HG02938 (cell line): ENCODE measurements at regions not wholly inside any gene's neighbourhood (a gene's known extent, or its start where the extent isn't known, plus 50 kb on each side); places are given as distances from the start of the nearest gene placed in this dataset.
"Not testable (repeated sequence)": the region's sequence is repeated elsewhere in the genome, so short reads cannot be mapped to it uniquely, and the experiment has no call there.

Source experiments
- ATAC-seq: cut with Tn5 transposase; IDR thresholded peaks from one replicate; pipeline ENCODE4 v1.9.1; 2021; ENCODE audit warnings: mild to moderate bottlenecking, moderate library complexity; ENCODE audit not compliant: unreplicated experiment

DNA sequence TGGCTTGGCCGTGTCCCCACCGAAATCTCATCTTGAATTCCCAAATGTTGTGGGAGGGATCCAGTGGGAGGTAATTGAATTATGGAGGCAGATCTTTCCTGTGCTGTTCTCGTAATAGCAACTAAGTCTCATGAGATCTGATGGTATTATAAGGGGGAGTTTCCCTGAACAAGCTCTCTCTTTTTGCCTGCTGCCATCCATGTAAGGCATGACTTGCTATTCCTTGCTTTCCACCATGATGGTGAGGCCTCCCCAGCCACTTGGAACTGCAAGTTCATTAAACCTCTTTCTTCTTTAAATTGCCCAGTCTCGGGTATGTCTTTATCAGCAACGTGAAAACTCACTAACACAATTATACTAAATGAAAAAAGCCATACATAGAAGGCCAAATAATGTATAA is 101.3 kb upstream of the LYPLAL1 start:
- no peak for ATAC-seq

DNA sequence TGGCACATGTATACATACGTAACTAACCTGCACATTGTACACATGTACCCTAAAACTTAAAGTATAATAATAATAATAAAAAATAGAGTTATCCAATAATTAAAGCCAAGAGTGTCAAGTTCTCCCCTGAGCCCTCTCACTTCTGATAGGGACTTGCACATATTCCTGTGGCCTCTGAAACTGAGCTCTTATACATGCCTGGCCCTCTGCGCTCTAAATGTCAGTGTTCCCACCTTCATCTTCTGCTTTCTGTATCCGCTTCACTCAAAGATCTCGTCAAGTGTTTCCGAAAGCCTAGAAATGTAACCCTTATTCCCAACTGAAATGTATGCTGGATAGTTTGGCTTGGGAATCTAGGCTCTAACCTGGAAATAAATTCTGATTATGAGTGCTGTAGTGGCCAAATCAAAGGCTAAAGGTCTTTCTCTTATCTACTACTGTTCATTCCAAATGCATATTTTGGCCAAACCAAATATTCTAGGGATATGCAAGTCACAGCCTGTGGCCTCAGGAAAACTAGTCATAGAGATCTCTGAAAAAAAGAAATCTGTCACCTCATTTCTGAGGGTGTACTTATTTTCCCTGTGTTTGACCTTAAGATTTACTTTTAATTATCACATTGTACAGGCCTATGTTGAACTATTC is 99.5 kb upstream of the LYPLAL1 start:
- no peak for ATAC-seq

- ATAC-seq: no peak
Measured at GRCh38 chr1:219075121-219075879, 98.4 kb upstream of the LYPLAL1 start.

DNA sequence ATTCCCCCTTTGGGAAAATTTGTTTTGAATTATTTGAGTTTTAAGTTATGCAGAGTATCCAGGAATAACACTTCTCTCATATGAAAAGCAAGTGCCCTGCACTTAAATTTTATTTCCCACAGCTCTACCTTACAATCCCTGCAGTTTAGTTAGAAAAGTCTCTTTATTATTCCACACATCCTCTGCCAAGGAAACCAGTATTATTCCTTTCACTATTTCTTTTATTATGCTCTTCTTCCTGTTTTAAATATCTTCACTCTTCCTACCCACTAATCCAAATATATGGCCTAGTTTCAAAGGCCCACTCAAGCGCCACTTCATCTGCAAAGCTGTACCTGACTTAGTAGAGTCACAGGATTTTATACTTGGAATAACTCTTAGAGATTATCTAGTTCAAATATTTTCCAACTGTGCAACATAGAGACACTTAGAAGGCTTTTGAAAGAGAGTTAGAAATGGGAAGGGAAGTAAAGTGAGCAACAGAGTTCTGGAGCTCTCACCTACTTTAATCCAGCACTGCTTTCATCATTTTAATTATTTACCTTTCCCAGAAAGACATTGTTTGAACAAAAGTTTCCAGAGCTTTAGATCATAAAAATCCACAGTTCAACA is 97.2 kb upstream of the LYPLAL1 start:
- no peak for ATAC-seq

GRCh38 chr1:219077767-219078166 is 95.9 kb upstream of the LYPLAL1 start:
- not testable (repeated sequence) for ATAC-seq

DNA sequence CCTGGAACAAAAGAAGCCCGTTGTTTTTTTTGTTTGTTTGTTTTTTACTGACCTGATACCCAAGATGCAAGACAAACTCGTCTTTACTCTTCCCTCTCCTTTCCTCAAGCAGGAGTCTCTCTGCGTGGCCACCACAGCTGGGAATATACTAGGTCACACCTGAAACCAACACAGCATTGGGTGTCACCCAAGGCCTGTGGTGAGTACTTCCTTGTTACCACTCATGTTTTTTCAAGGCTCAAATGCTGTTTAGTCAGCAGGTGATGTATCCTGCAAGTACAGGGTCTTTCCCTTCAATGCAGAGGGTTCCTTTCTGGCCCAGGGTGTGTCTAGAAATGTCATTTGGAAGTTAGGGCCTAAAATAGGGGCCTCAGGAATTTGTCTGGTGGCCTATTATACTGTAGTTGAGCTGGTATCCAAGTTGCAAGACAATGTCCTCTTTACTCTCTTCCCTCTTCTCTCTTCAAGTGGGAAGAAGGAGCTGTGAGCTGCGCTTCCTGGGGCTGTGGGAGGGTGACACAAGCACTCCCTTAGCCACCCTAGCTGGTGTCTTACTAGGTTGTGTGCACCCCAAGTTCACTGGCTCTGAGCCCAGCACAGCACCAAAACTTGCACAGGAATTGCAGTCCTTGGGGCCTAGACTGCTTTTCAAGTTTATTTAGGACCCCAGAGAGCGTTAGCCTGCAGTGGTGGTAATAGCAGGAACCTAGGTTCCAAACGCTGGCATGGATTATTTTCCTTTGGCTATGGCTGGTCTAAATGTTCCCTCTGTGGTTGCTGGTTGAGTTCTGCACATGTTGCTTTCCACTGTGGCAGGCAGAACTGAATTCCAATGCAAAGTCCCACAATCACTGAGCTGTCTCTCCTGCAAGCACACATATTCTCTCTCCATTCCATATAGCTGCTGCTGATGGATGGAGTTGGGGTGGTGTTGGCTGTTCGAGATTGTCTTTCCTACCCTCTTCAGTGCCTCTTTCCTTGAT is 91.4 kb upstream of the LYPLAL1 start:
- peak; percentile 65 for ATAC-seq

GRCh38 chr1:219083631-219084030 is 90.0 kb upstream of the LYPLAL1 start:
- ATAC-seq: no peak

DNA sequence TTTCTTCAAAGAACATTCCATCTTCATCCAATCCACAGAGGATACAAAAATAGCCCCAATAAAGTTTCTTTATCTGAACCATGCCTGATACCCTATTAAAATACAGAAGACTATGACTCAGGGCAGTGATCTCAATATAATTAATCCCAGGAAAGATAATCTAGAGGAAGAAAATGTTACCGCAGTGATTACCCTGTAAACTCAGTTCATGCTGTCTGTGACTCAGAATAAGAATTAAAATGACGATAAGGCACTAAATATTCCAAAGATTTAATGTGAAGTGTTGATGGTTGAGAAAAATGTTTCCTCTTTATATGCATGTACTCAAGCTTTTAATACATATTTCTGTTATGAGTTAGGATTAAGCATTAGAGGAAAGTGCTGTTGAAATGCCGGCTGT is 88.6 kb upstream of the LYPLAL1 start:
- ATAC-seq: no peak

- no peak for ATAC-seq
Measured at GRCh38 chr1:219085988-219086387, 87.7 kb upstream of the LYPLAL1 start.

DNA sequence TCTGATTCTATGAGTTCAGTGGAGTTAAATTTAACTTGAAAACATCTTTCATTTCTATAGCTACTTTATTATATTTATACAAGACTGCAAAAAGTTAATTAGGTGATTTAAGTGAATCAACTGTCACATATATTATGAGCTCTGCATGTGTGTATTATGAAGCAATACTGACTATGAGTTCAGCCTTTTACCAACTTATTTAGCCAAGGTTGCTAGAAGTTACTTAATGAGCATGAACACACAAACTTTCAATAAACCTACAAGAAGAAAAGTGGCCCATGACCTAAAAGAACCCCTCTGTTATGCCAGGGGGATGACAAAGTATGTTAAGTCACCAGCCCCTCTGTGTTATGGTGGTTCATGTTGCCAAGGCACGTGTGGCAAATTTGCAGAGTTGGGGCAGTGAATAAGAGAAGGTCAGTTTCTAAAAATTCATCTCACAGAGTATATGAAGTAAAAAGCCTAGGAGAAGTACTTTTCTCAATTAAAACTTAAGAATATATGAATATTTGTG is 86.7 kb upstream of the LYPLAL1 start:
- no peak for ATAC-seq

DNA sequence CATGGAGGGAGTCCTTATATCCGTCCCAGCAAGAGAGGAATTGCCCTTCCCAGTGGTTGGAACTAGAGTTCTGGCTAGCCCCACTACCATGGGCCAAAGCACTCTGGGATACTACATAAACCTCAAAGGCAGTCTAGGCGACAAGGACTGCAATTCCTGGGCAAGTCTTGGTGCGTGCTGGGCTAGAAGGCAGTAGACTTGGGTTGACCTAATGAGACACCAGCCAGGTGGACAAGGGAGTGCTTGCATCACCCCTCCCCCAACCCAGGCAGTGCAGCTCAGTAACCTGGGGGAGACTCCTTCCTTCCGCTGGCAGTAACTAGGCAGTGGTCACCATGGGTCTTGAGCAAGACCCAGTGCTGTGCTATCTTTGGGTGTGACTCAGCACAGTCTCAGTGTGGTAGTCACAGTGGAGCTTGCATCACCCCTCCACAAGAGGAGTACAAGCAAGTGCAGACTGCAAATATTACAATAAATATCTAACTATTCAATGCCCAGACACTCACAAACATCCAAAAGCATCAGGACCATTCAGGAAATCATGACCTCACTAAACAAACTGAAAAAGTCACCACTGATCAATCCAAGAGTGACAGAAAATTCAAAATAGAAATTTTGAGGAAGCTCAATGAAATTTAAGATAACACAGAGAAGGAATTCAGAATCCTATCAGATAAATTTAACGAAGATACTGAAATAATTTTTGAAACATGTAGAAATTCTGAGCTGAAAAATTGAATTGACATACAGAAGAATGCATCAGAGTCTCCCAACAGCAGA is 84.7 kb upstream of the LYPLAL1 start:
- ATAC-seq: peak; percentile 68

DNA sequence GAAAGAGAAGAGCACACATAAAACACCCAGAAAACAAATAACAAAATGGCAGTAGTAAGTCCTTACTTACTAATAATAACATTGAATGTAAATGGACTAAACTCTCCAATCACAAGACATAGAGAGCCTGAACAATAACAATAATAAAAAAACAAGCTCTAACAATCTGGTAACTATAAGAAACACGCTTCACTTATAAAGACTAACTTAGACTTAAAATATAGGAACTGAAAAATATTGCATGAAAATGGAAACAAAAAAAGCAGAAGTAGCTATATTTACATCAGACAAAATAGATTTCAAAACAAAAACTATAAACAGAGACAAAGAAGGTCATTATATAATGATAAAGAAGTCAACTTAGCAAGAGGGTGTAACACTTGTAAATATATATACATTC is 83.1 kb upstream of the LYPLAL1 start:
- ATAC-seq: peak; percentile 92

- ATAC-seq: no peak
Measured at GRCh38 chr1:219092206-219092605, 81.5 kb upstream of the LYPLAL1 start.

- peak; percentile 92 for ATAC-seq
Measured at GRCh38 chr1:219099307-219099706, 74.4 kb upstream of the LYPLAL1 start.

- ATAC-seq: no peak
Measured at GRCh38 chr1:219100059-219100458, 73.6 kb upstream of the LYPLAL1 start.

GRCh38 chr1:219102466-219102865 is 71.2 kb upstream of the LYPLAL1 start:
- not testable (repeated sequence) for ATAC-seq

DNA sequence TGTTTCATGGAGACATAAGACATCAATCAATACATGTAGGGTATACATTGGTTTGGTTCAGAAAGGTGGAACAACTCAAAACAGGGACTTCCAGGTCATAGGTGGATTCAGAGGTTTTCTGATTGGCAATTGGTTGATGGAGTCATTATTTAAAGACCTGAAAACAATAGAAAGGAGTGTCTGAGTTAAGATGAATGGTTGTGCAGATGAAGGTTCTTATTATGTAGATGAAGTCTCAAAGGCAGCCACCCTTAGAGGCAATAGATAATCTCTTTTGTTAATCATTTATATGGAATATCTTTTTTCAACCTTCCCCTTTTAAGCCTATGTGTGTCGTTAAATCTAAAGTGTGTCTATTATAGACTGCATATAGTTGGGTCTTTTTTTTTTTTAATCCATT is 67.8 kb upstream of the LYPLAL1 start:
- no peak for ATAC-seq

DNA sequence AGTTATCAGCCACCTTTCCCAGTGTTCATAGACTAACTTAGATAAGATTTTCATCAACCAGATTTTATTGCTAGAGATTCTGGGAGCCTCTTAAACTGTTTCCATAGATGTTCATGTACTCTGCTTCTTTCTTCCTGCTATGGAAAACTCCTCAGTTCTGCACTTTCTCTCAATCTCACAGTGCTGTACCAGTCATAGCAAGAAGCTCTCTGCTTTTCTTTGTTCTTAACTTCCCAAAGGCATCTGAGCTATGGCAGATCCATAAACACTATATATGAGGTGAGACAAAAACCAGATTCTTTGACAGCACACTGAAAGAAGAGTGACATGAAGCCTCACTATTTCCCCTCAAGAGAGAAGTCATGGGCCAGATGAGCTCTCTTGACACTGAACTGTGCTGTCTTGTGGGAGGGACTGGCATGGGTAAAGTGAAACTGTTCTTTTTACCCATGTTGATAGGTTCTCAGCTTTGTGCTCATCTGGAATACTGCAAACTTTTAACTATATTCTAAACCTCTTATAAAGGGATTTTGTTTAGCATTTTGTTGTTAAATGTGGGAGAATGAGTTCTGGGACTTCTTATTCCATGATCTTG is 64.2 kb upstream of the LYPLAL1 start:
- ATAC-seq: no peak

- no peak for ATAC-seq
Measured at GRCh38 chr1:219113261-219113660, 60.4 kb upstream of the LYPLAL1 start.

DNA sequence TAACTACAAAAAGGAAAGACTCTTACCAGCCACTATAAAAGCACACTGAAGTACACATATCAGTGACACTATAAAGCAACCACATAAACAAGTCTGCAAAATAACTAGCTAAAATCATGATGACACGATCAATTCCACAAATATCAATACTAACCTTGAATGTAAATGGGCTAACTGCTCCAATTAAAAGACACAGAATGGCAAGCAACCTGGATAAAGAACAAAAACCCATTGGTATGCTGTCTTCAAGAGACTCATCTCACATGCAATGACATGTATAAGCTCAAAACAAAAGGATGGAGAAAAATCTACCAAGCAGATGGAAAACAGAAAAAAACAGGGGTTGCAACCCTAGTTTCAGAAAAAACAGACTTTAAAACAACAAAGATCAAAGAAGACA is 59.7 kb upstream of the LYPLAL1 start:
- no peak for ATAC-seq
